ENCODE measurements at regions not wholly inside any gene's neighbourhood (a gene's known extent, or its start where the extent isn't known, plus 50 kb on each side); places are given as distances from the start of the nearest gene placed in this dataset.
"Not testable (repeated sequence)": the region's sequence is repeated elsewhere in the genome, so short reads cannot be mapped to it uniquely, and the experiment has no call there.

- Mint-ChIP-seq H3K4me1 (peaks cover 4% of the 10 kb centered on the region), H3K27ac (no peak overlapping the region), H3K27me3 (no peaks in the 10 kb centered on the region), H3K4me3 (no peak overlapping the region), H3K36me3 (ENCODE audit: low read depth) (peaks cover 98% of the 10 kb centered on the region), H3K9me3 (peaks cover 10% of the 10 kb centered on the region)
- no peak for ATAC-seq (replicated peaks)
These were observed 59.4 kb downstream of the BLTP3B start for GRCh38 chr12:100083308-100083707.

- Mint-ChIP-seq H3K27ac (peak overlapping the region; percentile 5), H3K36me3 (ENCODE audit: low read depth) (peaks cover 99% of the 10 kb centered on the region)
- not testable (repeated sequence) for H3K9me3 Mint-ChIP-seq; ATAC-seq (replicated peaks); H3K4me3 Mint-ChIP-seq; H3K27me3 Mint-ChIP-seq; H3K4me1 Mint-ChIP-seq
These were observed 63.9 kb downstream of the BLTP3B start for GRCh38 chr12:100078777-100079176.

- Mint-ChIP-seq H3K9me3 (peaks cover 10% of the 10 kb centered on the region), H3K4me1 (no peaks in the 10 kb centered on the region), H3K27me3 (no peaks in the 10 kb centered on the region), H3K27ac (no peak overlapping the region), H3K4me3 (no peak overlapping the region), H3K36me3 (ENCODE audit: low read depth) (peaks cover 97% of the 10 kb centered on the region)
- no peak for ATAC-seq (replicated peaks)
These were observed 65.3 kb downstream of the BLTP3B start for GRCh38 chr12:100077367-100077766.

GRCh38 chr12:100075598-100075997, 67.1 kb downstream of the BLTP3B start:
- Mint-ChIP-seq H3K9me3 (peaks cover 4% of the 10 kb centered on the region), H3K36me3 (ENCODE audit: low read depth) (peaks cover 97% of the 10 kb centered on the region)

DNA sequence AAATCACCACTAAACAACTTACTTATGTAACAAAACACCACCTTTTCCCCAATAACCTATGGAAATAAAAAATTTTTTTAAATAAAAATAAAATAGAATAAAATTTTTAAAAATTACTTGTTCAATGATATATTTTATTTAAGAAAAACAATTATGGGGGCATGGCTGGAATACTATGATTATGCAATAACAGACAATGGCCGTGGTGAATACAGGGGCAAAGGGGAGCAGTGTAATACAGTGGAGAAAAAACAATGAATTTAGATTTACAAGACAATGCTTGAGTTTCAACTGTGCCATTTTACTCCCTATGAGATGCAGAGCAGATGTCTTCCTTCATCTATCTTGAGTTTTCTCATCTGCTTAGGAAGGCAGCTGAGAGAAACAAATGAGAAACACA, 72.9 kb downstream of the BLTP3B start:
- H3K4me3 Mint-ChIP-seq, result no peak overlapping the region
- ATAC-seq (replicated peaks), result no peak
- H3K36me3 Mint-ChIP-seq (ENCODE audit: low read depth), result peaks cover 98% of the 10 kb centered on the region
- H3K27me3 Mint-ChIP-seq, result no peaks in the 10 kb centered on the region
- no peaks in the 10 kb centered on the region for H3K4me1 Mint-ChIP-seq
- peaks cover 26% of the 10 kb centered on the region for H3K9me3 Mint-ChIP-seq
- H3K27ac Mint-ChIP-seq, result no peak overlapping the region

More at GRCh38 chr12:100075598-100075997, 67.1 kb downstream of the BLTP3B start:
- Mint-ChIP-seq H3K4me3 (no peak overlapping the region), H3K27me3 (no peaks in the 10 kb centered on the region), H3K4me1 (no peaks in the 10 kb centered on the region), H3K27ac (no peak overlapping the region)
- no peak for ATAC-seq (replicated peaks)

- Mint-ChIP-seq H3K27me3 (no peaks in the 10 kb centered on the region), H3K4me3 (no peak overlapping the region), H3K36me3 (ENCODE audit: low read depth) (peaks cover 98% of the 10 kb centered on the region), H3K4me1 (no peaks in the 10 kb centered on the region), H3K27ac (no peak overlapping the region), H3K9me3 (peaks cover 29% of the 10 kb centered on the region)
- no peak for ATAC-seq (replicated peaks)
These were observed 74.4 kb downstream of the BLTP3B start for GRCh38 chr12:100068305-100068704.

DNA sequence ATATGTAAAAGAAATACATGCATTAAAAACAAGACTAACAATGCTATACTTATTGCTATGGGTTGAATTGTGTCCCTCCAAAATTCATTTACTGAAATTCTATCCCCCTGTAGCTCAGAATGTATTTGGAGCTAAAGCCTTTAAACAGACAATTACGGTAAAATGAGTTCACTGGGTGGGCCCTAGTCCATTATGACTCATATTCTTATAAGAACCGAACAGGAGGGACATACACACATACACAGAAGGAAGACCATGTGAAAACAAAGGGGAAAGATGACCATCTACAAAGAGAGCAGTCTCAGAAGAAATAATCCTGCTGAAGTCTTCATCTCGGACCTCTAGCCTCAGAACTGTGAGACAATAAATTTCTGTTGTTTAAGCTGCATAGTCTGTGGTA, 77.1 kb upstream of the ANKS1B start:
- Mint-ChIP-seq H3K9me3 (peaks cover 9% of the 10 kb centered on the region), H3K4me1 (peaks cover 5% of the 10 kb centered on the region), H3K36me3 (ENCODE audit: low read depth) (peaks cover 99% of the 10 kb centered on the region), H3K27me3 (no peaks in the 10 kb centered on the region), H3K4me3 (no peak overlapping the region), H3K27ac (no peak overlapping the region)
- no peak for ATAC-seq (replicated peaks)

DNA sequence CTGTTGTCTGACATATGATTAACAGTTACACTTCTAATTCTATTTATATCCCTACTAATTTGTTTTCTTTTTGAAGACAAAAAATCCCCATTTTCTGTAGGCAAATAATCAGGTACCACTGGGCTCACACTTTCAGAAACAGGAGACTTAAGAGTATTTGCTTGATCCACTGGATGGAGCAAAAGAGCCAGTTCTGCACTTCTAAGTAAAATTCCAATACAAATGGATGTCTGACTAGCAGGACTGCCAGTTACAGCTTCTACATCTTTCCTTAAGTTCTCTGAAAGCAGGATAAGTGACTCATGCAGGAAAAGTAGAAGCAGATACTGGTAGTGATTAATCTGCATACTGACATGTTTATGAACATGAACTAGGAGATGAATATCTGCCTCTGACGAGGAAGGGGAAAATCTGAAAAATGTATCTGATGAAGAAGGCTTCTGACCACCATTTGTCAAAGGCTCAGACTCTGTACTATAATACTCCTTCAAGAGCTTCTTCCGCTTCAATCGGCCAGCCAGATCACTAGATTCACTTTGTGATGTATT, 73.8 kb upstream of the ANKS1B start:
- peaks cover 95% of the 10 kb centered on the region for H3K36me3 Mint-ChIP-seq (ENCODE audit: low read depth)
- no peak for ATAC-seq (replicated peaks)
- no peak overlapping the region for H3K4me3 Mint-ChIP-seq
- H3K4me1 Mint-ChIP-seq, result peaks cover 5% of the 10 kb centered on the region
- peak overlapping the region; percentile 55 for H3K27ac Mint-ChIP-seq
- H3K27me3 Mint-ChIP-seq, result no peaks in the 10 kb centered on the region
- no peaks in the 10 kb centered on the region for H3K9me3 Mint-ChIP-seq

GRCh38 chr12:100046202-100046601, 61.5 kb upstream of the ANKS1B start:
- not testable (repeated sequence) for H3K27me3 Mint-ChIP-seq; ATAC-seq (replicated peaks); H3K4me3 Mint-ChIP-seq; H3K27ac Mint-ChIP-seq; H3K4me1 Mint-ChIP-seq; H3K9me3 Mint-ChIP-seq
- peaks cover 100% of the 10 kb centered on the region for H3K36me3 Mint-ChIP-seq (ENCODE audit: low read depth)

- H3K4me3 Mint-ChIP-seq, result no peak overlapping the region
- H3K36me3 Mint-ChIP-seq (ENCODE audit: low read depth), result peaks cover 94% of the 10 kb centered on the region
- no peaks in the 10 kb centered on the region for H3K4me1 Mint-ChIP-seq
- no peak overlapping the region for H3K27ac Mint-ChIP-seq
- no peak for ATAC-seq (replicated peaks)
- peaks cover 5% of the 10 kb centered on the region for H3K9me3 Mint-ChIP-seq
- no peaks in the 10 kb centered on the region for H3K27me3 Mint-ChIP-seq
These were observed 59.5 kb upstream of the ANKS1B start for GRCh38 chr12:100044266-100044665.

- Mint-ChIP-seq H3K36me3 (ENCODE audit: low read depth) (peaks cover 94% of the 10 kb centered on the region), H3K9me3 (peaks cover 5% of the 10 kb centered on the region), H3K27me3 (no peaks in the 10 kb centered on the region), H3K27ac (no peak overlapping the region), H3K4me1 (no peaks in the 10 kb centered on the region), H3K4me3 (no peak overlapping the region)
- ATAC-seq (replicated peaks), result no peak
These were observed 58.9 kb upstream of the ANKS1B start for GRCh38 chr12:100043631-100044030.

All from activated T-helper 17 cell treated with anti-CD3 and anti-CD28 coated beads, Interleukin-2, amount 50 U/mL, for 72 hours (primary cell).